GM19455 (cell line): ENCODE measurements at regions not wholly inside any gene's neighbourhood (a gene's known extent, or its start where the extent isn't known, plus 50 kb on each side); places are given as distances from the start of the nearest gene placed in this dataset.

ENCODE experiments used
- ATAC-seq: cut with Tn5 transposase; IDR thresholded peaks from one replicate; pipeline ENCODE4 v1.9.1; 2021; ENCODE audit not compliant: unreplicated experiment

- no peak for ATAC-seq
Measured at GRCh38 chr5:68531970-68532369, 316.4 kb downstream of the PIK3R1 start.

- ATAC-seq: no peak
Measured at GRCh38 chr5:68533051-68533450, 317.5 kb downstream of the PIK3R1 start.

GRCh38 chr5:68533571-68534084, 318.1 kb downstream of the PIK3R1 start:
- no peak for ATAC-seq

GRCh38 chr5:68534131-68534940, 318.8 kb downstream of the PIK3R1 start:
- ATAC-seq: no peak

- ATAC-seq: no peak
Measured at GRCh38 chr5:68534956-68535520, 319.5 kb downstream of the PIK3R1 start.

- ATAC-seq: no peak
Measured at GRCh38 chr5:68538814-68539420, 323.4 kb downstream of the PIK3R1 start.

GRCh38 chr5:68540798-68541590, 325.4 kb downstream of the PIK3R1 start:
- no peak for ATAC-seq

- ATAC-seq: no peak
Measured at GRCh38 chr5:68542207-68542606, 326.7 kb downstream of the PIK3R1 start.

- ATAC-seq: no peak
Measured at GRCh38 chr5:68543212-68543611, 327.7 kb downstream of the PIK3R1 start.

GRCh38 chr5:68544091-68544647, 328.6 kb downstream of the PIK3R1 start:
- no peak for ATAC-seq

- no peak for ATAC-seq
Measured at GRCh38 chr5:68544648-68545552, 329.3 kb downstream of the PIK3R1 start.

GRCh38 chr5:68545636-68546295, 330.2 kb downstream of the PIK3R1 start:
- no peak for ATAC-seq

- no peak for ATAC-seq
Measured at GRCh38 chr5:68547056-68547455, 331.5 kb downstream of the PIK3R1 start.

GRCh38 chr5:68547622-68548021, 332.1 kb downstream of the PIK3R1 start:
- ATAC-seq: no peak

- ATAC-seq: no peak
Measured at GRCh38 chr5:68548959-68549676, 333.6 kb downstream of the PIK3R1 start.

- no peak for ATAC-seq
Measured at GRCh38 chr5:68550015-68550414, 334.5 kb downstream of the PIK3R1 start.

GRCh38 chr5:68551436-68551835, 335.9 kb downstream of the PIK3R1 start:
- no peak for ATAC-seq

GRCh38 chr5:68554571-68555279, 339.2 kb downstream of the PIK3R1 start:
- ATAC-seq: no peak
